ENCODE measurements at regions not wholly inside any gene's neighbourhood (a gene's known extent, or its start where the extent isn't known, plus 50 kb on each side); places are given as distances from the start of the nearest gene placed in this dataset.
"Not testable (repeated sequence)": the region's sequence is repeated elsewhere in the genome, so short reads cannot be mapped to it uniquely, and the experiment has no call there.

DNA sequence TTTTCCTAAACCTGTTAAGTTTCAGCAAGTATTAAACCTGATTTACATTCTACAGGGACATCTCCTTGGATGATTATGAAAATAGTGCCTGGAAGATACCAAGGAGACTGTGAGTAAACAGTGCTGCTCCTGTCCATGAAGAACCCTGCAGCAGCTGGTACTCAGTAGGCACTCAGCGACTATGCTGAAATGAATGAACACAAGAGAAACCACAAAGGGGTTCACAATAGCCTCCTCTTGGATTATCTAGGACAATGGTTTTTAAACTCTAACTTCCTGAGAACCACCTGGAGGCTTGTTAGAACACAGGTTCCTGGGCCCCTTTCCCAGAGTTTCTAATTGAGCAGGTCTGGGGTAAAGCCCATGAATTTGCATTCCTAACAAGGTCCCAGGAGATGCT is 488.4 kb upstream of the UBE2E2 start:
- no peak for DNase-seq

DNA sequence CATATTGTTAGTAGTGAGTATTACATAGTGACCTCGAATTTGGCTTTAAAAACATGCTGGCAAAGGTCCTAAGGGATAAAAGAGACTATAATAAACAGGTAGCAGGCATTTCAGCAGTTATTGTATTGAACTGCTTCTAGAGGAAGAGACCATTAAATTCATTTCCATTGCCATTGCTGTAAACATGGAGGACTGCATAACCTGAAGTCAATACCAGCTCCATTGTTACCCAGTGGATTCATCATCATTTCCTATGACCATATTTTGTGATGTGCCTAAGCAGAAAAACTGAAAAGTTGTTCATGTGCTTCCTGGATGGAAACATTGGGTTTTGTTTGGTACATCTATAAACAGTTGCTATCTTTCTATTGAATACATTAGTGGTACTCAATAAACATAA is 482.5 kb upstream of the UBE2E2 start:
- DNase-seq = no peak

DNA sequence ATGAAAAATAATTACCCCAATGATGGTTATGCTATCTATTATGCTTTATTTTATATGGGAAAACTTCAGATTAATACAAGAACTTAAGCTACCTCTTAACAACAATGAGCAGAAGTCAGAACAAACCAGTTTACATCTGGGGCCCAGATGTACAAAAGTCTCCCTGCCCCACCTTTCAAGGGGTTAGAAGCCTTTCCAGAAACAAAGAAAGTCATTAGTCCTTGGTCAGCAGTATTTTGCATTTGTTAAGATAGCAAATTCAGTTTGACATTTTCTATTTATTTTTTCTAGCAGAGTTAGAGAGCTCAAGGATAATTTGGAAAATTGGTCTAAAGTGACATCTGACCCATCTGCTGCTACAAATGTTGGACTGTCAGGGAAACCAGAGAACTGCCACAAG is 478.7 kb upstream of the UBE2E2 start:
- DNase-seq = no peak

DNA sequence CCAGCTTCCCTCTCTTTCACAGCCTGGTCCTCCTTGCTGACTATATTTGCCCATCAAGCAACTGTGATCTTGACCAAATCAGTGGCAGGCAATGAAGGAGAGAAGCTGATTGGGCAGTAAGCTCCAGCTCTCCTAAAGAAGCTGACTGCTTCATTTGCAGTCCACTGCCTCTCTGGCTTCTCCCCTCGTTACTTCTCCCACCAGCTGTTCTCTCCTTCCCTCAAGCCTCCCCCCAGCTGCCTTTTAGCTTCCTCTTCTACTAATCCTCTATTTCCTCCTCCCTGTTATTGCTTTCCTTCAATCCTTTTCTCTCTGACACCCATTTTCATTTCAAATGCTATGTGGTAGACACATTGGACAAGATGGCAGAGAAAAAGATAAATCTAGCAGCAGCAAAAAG is 474.7 kb upstream of the UBE2E2 start:
- no peak for DNase-seq

DNA sequence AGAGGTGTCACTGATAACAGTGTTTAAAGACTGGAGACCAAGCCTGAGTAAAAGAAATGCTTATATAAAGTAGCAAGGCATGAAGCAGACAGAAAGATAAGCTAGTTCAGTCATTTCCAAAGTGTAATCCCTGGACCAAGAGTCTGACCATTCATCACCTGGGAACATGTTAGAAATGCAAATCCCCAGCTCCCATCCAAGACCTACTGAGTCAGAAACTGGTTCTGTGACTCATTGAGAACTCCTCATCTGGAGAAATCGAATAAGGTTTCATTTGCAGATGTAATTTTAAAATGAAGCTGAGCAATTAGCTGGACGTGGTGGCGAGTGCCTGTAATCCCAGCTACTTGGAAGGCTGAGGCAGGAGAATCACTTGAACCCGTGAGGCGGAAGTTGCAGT is 473.9 kb upstream of the UBE2E2 start:
- no peak for DNase-seq

DNA sequence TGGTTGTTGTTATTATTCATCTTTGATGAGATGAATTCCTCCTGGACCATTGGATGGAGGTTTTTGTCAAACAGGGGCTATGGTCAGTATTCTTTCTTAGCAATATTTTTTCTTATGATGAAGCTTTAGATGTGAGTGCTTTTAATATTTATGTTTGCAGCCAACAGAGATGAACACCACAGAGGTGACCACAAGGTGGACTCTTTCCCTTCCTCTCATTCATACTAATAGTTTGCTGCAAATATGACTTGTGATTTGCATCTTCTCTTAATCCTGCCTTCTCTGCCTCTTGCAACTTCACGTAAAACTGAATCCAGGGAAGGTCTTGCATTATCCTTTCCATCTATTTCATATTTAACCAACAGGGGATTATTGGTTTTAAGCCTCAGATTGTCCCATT is 473.1 kb upstream of the UBE2E2 start:
- DNase-seq = no peak

DNA sequence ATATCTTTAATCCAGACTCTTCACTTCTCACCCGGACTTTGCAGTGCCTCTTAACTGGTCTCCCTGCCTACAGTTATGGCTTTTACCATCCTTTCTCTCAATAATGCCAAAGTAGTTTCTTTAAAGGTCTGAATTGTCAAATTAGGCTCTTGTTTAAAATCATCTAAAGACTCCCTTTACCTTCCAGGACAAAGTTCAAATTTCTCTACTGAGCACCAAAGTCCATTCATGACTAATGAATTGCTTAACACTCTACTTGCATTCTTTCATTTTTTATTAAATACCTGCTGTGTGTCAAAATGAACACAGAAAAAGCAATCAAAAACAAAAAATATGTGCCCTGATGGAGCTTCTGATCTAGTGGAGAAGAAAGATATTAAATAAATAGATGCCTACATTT is 472.4 kb upstream of the UBE2E2 start:
- no peak for DNase-seq

DNA sequence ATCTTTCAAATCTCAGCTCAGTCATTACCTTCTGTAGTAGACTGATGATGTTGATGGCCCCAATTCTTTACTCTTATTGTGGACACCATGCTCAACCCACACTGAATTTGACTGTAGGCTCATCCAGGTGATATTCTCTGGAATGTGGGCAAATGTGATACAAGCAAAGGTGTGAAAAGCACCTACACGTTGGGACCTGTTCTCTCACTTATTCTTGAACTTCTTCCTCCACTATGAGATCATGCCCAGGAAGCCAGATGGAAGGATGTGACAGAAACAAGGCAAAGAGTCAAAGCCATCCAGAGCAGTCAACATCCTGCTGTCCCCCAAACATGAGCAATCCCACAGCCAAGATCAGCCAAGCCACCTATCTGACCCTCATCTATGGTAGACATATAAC is 471.2 kb upstream of the UBE2E2 start:
- no peak for DNase-seq

DNA sequence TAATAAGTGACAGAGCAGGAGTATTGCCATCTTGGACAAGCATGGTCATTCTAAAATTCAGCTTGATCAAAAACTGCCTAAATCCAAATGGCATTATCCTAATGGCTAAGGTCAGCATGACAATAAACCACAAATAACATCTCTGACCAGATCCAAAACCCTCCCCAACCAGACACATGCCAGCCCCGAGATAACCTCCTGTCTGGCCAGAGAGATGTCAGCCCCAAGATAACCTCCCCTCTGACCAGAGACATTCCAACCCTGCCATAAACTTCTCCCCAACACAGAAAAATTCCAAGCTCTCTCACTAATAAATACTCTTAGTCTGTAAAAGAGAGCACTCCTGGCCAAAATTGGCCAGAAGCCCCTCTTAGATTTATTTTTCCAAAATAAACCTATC is 470.5 kb upstream of the UBE2E2 start:
- DNase-seq = peak; percentile 83

DNA sequence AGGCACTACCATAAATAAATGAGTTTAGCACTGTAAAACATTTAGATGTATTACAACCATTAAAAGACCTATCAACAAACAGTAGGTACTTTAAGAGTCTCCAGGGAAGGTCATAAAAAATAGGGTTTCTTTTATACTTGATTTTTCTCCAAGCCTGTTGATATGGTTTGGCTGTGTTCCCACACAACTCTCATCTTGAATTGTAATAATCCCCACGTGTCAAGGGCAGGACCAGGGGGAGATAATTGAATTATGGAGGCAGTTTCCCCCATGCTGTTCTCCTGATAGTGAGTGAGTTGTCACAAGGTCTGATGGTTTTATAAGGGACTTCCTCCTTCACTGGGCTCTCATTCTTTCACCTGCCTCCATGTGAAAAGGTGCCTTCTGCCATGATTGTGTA is 468.9 kb upstream of the UBE2E2 start:
- no peak for DNase-seq

DNA sequence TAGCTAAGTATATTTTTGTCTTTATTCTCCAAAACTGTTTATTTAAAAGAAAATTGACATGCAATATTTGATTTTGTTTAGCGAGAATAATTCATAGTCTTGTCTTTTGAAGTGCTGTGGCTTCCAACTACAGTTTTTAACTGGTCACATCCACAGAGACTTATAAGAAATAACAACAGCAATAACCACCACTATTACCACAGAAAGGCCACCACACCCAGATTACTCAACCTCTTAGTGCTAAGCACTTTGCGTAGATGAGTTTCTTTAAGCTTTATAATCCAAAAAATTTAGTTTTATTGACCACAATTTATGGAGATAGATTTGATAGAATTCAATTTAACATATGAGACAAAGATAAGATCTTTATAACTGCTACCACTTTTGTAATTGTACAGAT is 468.4 kb upstream of the UBE2E2 start:
- DNase-seq = no peak

DNA sequence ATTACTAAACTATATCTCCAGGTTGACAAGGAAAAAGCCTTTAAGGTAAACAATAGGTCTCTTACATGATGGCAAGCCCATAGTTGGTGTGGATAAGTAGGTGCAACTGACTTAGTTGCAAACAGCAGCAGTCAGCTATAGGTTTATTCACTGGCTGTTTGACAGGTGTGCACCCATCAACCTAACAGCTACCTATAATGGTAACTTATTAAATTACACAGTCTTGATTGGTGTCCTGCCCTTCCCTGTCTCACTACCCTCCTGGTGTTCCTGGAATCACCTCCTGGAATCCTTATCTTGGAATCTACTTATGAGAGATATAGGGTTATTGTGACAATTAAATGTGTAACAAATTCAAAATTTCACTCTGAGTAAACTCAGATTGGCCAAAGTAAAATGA is 467.8 kb upstream of the UBE2E2 start:
- no peak for DNase-seq

DNA sequence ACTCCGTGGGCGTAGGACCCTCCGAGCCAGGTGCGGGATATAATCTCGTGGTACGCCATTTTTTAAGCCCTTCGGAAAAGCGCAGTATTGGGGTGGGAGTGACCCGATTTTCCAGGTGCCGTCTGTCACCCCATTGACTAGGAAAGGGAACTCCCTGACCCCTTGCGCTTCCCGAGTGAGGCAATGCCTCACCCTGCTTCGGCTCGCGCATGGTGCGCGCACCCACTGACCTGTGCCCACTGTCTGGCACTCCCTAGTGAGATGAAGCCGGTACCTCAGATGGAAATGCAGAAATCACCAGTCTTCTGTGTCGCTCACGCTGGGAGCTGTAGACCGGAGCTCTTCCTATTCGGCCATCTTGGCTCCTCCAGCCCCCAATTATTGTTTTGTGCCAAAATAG is 459.7 kb upstream of the UBE2E2 start:
- DNase-seq = not testable (repeated sequence)

DNA sequence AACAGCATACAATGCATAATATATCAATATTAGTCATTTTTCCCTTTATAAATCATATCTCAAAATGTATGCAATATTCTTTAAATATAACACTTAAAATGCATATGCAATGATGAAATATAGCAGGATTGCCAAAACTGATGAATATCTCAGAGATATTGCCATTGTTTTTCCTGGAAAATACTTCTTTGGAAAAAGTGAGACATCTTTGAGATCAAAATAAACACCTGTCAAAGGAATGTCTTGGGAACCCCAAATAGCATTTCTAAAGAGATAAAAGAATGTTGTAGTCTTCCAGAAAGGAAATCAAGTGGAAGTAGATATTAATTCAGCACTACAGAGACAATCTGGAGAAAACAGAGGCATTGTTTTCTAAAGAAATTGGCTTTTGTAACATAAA is 457.8 kb upstream of the UBE2E2 start:
- no peak for DNase-seq

DNA sequence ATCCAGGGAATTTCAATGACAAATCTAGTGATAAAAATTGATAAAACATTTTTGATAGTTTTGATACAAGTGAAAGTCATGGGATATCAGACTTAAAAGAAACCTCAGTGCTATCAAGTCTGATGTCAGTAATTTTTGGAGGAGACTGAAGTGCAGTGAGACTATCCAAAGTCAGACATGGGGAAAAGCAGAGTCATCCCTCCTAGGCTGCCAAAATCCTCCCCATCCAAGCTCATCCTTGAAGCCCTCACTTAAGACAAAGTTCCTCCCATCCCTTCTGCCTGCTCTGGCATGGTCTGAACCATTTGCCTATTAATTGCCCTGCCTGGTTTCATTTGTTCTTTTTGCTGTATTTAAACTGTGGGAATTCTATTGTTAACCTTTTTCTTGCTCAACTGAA is 456.9 kb upstream of the UBE2E2 start:
- no peak for DNase-seq

DNA sequence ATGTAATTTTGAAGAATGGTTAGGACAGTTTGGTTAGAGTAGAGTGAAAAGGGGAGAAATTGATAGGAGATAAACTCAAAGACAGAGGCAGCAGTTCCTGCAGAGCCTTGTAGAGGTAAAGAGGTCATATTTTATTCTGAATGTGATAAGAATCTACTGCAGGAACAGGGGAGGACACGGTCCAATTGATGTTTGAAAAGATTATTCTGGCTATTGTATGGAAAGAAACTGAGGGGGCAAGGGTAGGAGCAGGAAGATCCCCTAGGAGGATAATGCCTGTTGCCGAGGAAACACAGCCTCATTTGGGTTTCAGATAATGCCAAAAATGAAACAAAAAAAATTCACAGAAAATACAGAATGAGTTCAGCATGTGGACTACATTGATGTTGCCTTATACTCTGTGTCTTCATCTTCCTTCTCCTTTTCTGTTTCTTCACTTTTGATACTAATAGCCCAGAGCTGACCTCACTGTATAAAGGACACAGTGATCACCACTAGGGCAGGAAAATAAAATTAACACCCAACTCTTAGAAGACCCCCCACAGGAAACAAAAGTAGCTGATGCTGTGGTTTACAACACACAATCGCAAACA is 454.6 kb upstream of the UBE2E2 start:
- no peak for DNase-seq

DNA sequence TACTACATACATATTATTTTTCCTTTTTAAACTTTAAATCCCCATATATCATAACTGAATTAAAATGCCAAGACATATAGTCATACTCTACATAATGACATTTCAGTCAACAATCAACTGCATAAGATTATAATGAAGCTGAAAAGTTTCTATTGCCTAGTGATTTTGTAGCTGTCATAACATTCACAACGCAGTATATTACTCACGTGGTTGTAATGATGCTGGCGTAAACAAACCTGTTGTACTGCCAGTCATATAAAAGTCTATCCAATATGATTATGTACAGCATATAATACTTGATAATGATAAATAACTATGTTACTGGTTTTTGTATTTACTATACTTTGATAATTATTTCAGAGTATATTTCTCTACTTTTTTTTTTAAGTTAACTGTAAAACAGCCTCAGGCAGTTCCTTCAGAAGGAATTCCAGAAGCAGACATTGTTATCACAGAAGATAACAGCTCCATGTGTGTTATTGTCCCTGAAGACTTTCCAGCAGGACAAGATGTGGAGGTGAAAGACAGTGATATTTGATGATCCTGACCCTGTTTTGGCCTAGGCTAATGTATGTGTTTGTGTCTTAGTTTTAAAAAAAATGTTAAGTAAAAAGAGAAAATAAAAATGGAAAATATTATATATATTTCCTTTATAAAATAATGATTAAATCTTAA is 443.4 kb upstream of the UBE2E2 start:
- no peak for DNase-seq

DNA sequence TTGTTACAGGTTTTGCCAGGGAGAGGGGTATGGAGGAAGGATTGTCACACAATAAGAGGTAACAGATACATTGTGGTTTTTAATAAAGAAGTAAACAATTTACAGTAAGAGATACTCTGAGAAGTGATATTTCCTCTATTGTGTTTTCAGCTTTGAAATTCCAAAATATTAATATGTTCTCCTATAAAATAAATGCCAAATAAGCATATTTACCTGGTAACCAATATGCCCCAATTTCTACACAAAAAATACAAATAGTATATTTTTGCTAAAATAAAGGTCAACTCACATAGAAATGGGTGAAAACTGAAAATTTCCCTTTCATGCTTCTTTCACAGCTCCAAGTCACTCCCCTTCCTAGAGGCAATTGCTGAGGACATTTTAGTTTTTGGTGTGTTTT is 437.4 kb upstream of the UBE2E2 start:
- no peak for DNase-seq

DNA sequence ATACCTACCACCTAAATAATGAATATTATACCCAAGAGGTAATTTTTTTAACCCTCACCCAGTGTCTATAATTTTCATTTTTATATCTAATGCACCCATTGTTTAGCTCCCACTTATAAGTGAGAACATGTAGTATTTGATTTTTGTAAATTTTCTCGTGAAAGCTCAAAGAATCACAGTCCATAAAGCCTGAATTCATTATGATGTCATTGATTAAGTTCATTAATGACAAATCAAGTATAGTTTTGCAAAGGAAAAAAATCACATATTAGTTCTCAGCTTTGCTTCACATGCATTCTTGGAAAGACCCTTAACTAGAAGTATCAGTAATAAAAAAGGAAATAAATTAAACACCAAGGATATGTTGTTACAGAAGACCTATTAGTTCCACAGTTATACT is 425.3 kb upstream of the UBE2E2 start:
- DNase-seq = no peak

DNA sequence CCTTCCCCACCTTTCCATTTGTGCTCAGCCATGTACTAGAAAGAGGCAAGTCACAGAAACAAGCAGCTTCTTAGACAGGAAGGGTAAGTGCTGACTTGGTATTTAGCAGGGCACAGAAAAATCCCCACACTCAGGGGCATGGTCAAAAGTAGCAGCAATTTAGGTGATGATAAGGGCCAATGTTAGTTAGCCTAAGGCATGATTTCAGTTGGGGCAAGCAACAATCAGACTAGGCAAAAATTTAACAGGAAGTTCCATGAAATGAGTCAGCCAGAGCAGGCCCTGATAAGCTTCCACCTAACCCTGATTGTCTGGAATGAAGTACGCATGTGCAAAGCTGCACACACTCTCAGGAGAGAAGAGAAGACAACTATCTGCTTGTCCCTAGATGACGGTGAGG is 423.4 kb upstream of the UBE2E2 start:
- peak; percentile 89 for DNase-seq

DNA sequence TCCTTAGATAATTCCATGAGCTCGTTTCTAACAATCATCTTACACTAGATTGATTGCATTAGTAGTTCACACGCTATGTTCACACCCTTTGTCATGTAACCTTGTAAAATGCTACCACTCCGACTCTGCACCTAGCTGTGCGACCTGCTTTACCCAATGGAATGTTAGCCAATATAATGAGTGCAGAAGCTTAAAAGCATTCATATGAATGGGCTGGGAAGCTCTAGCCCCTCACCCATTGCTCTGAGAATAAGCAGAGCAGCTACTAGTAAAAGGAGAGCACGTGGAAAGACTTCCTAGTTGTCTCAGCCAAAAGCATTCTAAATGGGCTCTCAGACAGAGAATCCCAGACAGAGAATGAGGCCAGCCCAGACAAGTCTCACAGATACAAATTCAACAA is 410.6 kb upstream of the UBE2E2 start:
- peak; percentile 78 for DNase-seq

DNA sequence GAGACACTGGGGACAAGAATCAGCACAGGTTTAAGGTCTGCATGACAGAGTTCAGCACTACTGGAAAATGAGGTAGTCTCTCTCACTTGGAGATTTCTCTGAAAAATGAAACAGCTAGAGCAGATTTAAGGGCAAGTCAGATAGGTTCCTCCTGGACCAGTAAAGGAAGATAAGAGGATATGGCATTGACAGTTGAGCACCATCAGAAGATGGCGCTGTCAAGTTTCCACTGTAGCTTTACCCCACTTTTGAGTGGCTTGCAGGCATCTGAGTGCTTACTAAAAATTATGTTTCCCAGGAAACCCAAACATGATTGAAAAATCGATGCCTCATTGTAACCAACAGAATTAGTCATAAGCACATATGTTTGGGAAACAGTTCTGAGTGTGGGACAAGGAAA is 407.2 kb upstream of the UBE2E2 start:
- no peak for DNase-seq

DNA sequence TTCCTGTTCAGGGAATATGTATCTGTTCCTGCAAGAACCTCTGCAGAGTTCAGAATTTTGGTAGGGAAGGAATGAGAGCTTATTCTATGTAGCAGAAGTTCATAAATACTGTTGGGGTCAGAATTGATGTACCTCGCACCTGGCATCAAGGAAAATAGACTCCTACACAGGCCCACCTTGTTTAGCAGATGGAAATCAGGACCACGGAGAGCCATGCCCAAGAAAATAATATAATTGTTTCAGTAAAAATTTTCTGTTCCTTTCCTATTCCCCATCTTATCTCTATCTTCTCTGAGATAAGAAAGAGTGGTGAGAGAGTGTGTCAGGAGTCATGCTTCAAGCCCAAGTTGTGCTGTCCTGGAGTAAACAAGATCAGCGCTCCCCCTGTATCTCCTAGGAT is 404.7 kb upstream of the UBE2E2 start:
- no peak for DNase-seq

DNA sequence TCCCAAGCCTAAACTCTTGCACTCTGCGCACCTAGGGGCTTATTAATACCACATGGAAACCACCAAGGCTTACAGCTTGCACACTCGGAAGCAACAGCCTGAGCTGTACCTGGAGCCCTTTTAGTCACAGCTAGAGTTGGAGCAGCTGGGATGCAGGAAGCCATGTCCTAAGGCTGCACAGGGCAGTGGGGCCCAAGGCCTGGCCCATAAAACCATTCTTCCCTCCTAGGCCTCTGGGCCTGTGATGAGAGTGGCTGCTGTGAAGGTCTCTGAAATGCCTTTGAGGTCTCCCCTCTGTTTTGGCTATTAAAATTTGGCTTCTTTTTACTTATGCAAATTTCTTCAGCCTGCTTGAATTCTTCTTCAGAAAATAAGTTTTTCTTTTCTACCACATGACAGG is 383.9 kb upstream of the UBE2E2 start:
- DNase-seq = no peak

DNA sequence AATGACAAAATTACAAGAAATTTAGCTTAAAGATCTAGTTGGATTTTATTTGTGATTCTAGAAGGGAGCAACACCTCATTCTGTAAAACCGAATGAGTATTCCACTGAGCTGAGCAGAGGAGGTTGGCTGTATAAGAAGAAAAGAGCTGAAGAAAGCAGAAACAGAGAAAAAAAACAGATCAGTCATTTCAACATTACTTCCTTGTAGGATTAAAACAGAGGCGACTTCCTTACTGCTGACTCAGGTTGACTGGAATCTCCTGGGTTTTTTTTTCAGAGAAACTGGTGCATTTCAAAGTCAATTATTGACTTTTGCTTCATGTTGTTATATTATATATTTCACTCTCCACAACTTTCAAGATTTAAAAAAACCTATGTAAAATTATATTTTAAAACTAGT is 368.1 kb upstream of the UBE2E2 start:
- DNase-seq = no peak

Data from islet precursor cell (in vitro differentiated cells).